Erythroblast (primary cell): ENCODE measurements at regions not wholly inside any gene's neighbourhood (a gene's known extent, or its start where the extent isn't known, plus 50 kb on each side); places are given as distances from the start of the nearest gene placed in this dataset.

Experiments used
- GATA1 ChIP-seq: IDR thresholded peaks from 2 replicates; pipeline ENCODE4 v1.6.1; 2011; ENCODE audit warnings: low read depth, mild to moderate bottlenecking, control low read depth, low read length, moderate library complexity
- POLR2A ChIP-seq: IDR thresholded peaks from 2 replicates; pipeline ENCODE4 v1.6.1; 2011; ENCODE audit warnings: mild to moderate bottlenecking, low read length

DNA sequence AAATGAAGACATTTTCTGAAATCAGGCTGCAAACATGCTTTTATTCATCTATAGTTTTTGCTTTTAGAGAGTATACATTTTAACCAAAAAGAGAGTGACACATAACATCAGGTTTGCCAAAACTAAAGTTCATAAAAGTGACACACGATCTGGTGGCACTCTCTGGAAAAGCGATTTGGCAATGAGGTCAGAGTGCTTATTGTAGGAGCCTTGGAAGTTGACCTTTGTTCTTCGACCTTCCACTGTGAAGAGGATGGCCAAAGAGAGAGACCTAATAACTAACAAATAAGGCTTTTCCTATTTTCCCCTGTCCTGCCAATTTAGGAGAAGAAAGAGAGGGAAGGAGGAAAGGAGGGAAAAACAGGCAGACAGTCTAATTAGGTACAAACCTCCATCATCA, 230.1 kb downstream of the SIM1 start:
- TF ChIP-seq POLR2A: no peak
- no peak for TF ChIP-seq GATA1
